Epidermal melanocyte (primary cell): ENCODE measurements at regions not wholly inside any gene's neighbourhood (a gene's known extent, or its start where the extent isn't known, plus 50 kb on each side); places are given as distances from the start of the nearest gene placed in this dataset.
"Not testable (repeated sequence)": the region's sequence is repeated elsewhere in the genome, so short reads cannot be mapped to it uniquely, and the experiment has no call there.

ENCODE experiments used
- DNase-seq: peaks from one replicate; pipeline ENCODE4 v3.0.0; 2011; ENCODE audit warnings: low spot score; ENCODE audit not compliant: insufficient read length

DNA sequence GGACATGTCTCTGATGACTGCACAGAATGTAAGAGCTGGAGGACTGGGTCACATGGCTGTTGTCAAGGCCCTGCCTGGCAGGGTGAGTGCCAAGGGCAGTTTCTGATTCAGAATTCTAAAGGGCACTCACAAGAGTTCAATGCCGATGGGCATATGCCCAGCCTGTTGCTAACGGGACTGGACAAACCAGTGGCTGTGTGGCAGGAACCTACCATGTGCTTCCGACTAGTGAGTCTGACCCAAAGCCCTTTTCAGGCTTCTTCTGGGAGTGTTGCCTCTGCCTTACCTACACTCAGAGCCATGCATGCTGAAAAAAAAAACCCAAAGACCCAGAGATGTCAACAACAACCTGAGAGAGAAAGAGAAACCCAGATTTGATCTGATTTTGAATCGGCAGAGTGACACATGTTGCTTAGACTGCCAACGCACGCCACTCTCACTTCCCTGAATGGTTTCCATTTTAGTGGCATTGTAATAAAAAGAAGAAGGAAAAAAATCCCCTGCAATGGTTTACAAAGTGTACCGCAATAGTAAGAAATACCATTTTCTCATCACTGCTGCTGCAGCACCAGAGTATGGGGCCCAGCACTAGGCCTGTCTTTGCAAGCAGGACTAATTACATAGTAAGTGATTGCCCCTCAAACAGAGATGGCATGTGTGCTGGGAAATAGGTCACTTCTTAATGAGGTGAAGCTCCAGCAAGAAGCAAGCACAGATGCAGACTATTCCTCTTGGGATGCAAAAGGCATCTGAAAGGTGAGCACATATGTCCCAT is 194.3 kb downstream of the PALM2AKAP2 start:
- no peak for DNase-seq

DNA sequence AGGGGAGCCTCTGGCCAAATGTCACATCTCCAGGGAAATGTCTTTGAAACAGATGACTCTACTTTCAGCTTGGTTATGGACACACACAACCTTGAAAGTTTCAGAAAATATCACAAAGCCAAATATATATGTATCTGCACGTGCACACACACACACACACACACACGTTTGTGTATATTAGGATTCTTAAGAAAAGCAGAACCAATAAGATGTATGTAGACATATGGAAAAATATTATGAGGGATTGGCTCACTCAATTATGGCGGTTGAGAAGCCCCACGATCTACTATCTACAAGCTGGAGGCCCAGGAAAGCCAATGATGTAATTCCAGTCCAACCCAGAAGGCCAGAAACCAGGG is 194.9 kb downstream of the PALM2AKAP2 start:
- no peak for DNase-seq

DNA sequence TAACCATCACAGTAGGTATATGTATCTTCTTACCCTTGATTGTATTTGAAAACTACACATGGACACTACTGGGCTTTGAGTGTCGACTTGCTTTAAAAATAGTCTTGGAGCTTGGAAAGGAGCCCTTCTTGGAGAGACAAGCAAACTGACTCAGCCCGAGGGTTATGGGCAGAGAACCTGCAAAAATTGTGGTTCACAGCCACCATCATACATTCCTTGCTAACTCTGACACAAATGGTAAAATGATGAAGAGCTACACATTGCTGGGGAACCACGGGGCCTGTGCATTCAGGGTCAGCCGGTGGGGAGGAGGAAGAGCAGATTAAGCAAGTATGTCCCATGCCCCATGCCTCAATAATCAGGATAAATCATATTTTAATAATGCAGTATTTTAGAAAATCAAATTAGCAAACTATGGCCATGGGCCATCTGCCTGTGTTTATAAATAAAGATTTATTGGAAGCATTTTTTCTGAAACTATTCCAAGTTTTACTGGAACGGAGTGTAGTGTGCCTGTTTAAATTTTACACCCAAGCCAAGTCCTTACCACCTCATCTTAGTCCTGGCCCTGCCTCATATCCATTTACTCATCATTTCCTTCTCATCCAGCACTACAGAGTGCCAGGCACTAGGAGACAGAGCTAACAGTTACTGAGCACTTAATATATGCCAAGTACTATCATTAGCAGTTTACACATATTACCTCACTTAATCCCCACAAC is 195.7 kb downstream of the PALM2AKAP2 start:
- DNase-seq, result no peak

DNA sequence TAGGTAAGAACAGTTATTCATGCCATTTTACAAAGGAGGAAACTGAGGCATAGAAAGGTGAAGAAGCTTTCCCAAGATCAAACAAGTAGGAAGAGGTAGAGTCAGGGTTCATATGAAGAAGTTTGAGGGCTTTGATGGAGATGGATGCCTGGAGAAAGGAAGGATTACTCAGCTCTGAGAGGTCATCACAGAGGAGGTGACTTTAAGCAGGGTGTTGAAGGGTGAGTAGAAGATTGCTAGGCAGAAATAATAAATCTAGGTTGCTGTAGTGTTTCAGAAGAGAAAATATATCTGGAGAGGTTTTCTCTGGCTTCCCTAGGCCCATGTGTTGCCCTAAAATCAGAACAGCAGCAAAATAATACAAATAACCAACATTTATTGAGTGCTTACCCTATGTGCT is 196.3 kb downstream of the PALM2AKAP2 start:
- no peak for DNase-seq

DNA sequence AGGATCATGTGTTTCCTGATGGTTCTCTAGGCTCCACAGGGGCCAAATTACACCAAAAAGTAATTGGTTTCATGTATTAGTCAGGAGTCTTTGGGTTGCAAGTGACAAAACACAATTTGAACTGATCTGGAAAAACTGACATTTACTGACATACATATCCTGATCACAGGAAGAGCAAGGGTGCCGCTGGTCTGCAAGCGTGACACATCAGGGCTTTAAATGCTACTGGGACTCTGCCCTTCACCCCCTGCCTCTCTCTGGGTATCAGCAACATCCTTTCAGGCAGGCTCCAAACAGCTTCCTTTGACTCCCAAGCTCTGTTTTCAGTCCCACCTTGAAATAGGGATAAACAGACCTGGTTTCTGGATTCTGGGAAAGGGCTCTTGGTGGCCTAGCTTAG is 197.5 kb downstream of the PALM2AKAP2 start:
- no peak for DNase-seq

DNA sequence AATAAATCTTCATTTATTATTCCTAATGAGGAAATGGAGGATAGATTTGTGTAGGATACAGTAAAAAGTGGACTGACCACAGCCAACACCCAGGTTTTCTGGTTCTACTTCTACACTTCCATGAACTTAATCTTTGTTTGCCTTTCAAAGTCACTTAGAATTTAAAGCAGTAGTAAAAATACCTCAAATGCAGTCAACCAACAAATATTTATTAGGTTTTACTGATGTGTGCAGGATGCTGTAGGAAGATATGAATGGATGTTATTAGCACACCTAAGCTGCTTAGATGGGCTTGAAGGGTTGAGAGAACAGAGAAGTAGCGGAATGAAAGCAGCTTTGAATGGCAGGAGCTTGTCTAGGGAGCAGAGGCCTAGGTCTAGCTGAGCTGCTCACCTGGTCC is 201.1 kb downstream of the PALM2AKAP2 start:
- no peak for DNase-seq

DNA sequence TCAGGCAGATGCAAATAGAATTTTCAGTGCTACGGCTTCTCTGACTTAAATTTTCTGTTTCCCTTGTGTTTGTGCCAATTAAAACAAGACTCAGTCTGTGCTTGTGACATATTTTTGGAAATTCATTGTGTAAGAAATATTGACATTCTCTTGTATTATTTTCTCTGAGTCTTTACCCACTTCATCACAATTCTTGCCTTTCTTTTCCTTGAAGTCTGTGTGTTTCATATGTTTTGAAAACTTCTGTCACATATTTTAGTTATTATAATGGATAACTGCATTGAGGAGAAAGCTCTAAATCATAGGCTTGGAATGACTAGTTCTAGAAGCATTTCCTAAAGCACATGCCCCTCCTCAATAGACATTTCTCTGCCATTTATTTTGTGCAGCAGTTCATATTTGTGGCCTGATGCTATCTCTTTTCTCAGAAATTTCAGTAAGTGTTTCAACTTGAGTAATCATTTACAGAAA is 206.6 kb downstream of the PALM2AKAP2 start:
- peak; percentile 27 for DNase-seq

DNA sequence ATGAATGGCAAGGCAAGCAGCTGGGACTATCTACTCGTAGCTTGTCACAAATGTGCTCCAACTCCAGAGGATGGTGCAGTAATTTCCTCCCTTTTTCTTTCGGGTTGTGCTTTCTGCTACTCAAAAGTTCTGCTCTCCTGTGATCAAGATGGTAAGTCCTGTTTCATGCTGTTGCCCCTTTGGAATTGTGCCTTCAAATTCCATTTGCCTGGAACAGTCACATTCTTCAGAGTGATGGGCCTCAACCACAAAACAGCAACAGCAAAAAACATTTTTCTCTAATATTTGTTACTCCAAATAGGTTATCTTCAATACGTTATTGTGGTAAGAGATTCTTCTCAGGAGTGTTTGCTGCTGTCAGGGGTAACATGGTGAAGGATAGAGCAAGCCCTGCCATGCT is 209.3 kb downstream of the PALM2AKAP2 start:
- no peak for DNase-seq

DNA sequence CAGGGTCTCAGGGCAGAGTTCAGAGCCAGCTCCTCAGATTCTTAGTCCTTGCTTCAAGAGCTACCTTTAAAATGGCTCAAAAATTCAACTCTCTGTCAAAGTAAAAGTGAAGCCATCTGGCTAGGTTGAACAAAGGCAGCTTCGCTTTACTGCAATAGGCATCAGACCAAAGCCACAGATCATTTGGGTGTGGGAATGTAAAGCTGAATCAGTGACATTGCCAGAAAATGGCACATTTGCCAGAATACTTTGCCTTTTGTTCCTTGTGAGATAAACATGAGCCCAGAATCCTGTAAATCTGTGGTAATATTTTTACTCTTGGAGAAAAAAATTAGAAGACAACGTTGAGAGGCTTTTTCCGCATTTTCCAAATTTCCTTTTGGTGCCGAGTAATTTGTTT is 210.5 kb downstream of the PALM2AKAP2 start:
- no peak for DNase-seq

DNA sequence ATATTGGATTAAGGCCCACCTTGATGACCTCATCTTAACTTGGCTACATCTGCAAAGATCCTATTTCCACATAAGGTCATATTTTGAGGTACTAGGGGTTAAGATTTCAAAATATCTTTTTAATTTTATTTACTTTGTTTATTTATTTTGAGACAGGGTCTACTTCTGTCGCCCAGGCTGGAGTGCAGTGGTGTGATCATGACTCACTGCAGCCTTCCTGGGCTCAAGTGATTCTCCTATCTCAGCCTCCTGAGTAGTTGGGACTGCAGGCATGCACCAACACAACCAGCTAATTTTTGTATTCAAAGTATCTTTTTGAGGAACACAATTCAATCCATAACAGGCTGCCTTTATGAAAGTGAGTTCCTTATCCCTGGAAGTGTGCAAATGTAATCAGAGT is 212.3 kb downstream of the PALM2AKAP2 start:
- no peak for DNase-seq

DNA sequence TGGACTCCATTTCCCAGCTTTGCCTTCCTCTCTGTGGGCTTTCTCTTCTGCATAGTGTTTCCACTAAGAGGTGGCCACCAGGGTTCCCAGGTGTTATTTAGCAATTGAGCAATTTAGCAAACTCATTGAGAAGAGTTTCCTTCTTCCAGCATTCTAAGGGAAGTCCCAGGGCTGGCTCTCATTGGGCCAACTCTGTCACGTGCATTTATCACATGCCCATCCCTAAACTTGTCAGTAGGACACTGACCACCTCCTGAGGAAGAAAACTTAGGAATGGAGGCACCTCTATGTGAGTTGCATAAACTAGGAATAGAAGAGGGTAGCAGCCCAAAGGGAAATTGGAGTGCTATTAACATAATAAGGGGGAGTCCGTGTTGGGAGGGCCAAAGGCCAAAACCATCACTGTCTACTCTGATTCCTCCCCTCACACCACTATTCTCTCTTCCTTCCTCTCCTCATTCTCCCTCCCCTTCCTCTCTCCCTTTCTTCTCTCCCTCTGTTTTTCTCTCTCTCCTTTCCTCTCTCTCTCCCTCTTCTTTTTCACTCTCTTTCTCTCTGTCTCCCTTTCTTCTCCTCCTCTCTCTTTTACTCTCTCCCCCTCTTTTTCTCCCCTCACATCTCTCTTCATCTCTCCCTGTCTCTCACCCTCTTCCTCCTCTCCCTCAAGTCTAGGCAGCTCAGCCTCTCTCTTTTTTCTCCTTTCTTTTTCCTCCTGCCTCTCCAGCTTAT is 213.4 kb downstream of the PALM2AKAP2 start:
- no peak for DNase-seq

DNA sequence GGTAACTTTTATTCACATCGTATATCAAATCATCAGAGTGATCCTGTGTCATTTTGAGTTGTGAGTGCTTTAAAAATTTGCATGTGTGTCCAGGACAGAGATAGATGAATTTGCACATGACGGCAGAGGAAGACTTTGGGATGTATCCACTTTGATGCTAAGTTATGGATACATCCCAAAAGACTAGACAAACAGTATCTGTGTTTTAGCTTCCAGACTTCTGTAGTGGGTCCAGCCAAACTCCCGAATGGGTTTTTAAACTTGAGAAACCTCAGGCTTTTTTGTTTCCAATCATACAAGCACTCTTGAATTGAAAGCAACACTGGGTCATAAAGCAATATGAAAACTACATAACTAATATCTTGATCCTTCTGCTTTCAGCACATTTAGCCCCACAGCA is 213.8 kb downstream of the C9orf152 start:
- DNase-seq, result no peak

DNA sequence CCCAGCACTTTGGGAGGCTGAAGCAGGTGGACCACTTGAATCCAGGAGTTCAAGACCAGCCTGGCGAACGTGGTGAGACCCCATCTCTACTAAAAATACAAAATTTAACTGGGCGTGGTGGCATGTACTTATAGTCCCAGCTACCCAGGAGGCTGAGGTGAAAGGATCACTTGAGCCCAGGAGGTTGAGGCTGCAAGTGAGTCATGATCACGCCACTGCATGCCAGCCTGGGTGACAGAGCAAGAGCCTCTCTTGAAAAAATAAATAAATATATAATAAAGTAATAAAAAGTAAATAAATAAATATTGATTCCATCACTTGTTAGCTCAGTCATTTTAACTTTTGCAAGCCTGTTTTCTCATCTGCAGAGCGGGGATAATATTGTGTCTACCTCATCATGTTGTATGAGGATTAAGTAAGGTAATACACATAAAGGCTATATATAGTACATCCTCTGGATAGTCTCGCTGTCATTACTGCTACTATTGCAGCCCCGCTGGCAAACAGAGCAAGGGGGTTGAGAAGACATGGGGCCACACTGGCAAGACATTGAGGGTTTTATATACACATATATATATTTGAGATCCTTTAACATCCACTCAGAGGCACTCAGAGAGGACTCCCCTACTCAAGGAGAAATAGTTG is 210.9 kb downstream of the C9orf152 start:
- DNase-seq, result no peak

DNA sequence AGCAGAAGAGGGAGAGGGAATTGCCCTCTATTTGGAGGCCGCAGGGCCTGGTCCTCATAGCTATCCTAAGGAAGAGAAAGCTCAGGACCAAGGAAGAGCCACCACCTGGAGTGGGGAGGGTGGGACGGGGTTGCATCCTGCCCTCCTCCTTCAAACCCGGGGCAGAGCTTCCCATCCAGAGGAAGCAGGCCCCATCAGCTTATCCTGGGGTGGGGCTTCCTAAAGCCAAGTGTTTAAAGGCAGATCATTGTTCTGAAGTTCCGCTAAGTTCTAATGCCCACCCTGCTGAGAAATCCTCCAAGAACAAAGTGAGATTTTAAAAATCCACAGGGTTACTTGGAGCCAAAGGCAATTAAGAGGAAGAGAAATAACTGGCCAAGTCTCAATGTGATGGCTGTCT is 210.3 kb downstream of the C9orf152 start:
- no peak for DNase-seq

DNA sequence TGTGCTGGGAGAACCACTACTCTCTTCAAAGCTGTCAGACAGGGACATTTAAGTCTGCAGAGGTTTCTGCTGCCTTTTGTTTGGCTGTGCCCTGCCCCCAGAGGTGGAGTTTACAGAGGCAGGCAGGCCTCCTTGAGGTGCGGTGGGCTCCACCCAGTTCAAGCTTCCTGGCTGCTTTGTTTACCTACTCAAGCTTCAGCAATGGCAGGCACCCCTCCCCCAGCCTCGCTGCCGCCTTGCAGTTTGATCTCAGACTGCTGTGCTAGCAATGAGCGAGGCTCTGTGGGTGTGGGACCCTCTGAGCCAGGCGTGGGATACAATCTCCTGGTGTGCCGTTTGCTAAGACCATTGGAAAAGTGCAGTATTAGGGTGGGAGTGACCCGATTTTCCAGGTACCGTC is 202.4 kb downstream of the C9orf152 start:
- DNase-seq, result not testable (repeated sequence)

DNA sequence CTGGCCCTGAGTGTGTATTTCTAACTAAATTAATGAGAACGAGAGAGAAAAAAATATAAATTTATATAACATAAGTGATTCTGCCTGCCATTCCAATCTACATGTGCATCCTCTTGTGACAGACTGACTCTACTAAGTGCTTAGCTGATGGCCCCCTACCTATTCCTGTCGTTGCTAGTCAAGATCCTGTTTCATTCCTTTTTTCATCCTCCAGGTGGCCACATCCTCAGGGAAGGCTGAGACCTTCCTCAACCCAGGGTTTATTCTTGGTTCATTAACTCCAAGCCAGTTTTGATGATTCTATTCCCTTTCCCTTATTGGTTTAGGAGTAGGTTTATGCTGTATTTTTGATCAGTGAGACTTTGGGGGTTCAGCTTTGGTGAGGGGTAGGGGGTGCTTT is 201.3 kb downstream of the C9orf152 start:
- DNase-seq, result no peak

DNA sequence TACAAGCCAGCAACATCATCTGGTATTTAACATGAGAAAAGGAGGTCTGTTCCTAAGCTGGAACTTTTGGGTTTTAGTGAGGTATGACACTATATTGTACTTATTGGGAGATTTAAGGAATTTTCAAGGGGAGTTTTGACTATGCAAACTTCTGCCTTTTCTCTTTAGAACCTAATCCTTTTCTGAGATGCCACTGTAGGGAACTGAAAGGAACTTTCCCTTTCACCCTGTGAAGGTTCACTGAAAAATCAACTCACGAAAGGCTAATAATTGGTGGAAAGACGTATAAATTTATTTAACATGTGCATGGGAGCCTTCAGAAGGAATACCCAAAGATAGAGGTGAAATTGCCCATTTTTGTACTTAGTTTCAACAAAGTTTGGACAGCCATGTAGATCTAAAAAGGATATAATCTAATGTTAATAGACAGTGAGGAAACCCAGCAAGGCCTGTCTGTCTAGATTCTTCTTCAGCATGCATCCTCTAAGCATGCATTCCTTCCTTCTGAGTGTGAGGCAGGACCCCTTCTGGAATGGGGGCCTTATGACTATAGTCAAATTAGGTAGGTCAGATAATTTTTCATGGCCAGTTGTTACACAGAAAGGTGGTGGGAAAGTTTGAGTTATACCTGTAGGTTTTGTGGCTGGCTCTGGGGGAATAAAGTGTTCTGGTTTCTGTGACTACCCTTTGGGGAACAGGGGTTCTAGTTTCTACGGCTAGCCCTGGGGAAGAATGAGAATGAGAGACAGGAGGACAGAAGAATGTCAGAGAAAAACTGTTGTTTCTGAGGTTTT is 200.3 kb downstream of the C9orf152 start:
- no peak for DNase-seq

DNA sequence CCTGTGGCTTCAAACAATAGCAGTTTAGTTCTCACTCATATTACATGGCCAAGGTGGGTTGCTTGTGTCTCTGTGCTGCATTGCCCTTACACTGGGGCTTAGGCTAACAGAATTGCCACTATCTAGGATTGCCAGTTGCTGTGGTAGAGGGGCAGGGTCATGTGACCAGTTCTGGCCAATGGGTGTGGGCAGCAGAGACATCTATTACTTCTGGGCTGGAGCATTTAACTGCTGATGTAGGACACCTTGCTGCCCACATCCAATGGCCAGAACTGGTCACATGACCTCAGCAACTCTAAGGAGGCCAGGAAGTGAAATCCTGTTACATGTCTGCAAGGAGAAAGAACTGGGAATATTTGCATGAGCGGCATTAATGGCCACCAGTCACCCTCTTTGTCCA is 199.3 kb downstream of the C9orf152 start:
- no peak for DNase-seq

DNA sequence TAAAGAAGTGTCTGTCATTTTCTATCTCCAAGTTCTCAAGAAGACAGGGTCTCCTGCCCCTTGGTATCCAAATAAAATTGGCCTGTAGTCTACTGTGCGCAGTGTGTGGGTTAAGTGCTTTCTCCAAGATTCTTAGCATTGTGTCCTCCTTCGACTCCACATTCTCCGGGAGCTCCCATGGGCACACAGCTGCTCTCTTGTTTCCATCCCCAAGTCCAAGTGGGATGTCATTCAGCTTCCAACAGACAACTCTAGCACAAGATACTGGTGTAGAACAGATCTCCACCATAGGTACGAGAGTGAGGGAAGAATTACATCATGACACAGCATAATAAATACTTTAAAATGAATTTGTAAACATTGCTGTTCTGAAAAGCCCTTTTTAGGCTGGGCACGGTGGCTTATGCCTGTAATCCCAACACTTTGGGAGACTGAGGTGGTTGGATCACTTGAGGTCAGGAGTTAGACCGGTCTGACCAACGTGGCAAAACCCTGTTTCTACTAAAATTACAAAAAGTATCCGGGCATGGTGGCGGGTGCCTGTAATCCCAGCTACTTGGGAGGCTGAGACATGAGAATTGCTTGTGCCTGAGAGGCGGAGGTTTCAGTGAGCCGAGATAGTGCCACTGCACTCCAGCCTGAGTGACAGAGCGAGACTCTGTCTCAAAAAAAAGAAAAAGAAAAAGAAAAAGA is 196.2 kb downstream of the C9orf152 start:
- DNase-seq, result no peak

DNA sequence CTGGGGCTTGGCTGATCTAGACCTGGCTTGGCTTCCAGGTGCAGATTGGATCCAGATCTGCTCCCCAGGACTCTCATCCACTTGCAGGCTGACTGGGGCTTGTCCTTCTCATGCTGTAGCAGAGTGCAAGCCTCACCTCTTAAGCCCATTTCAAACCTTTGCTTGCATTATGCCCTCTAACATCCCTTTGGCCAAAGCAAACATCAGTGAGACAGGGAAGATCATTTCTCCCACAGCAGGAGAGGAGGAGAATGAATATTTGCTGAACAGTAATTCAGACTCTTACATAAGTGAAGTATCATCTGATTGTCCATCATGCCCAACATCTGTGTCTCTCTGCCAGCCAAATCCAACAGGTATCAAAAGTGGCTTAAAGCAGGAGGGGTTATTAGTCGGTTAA is 194.9 kb downstream of the C9orf152 start:
- DNase-seq, result no peak
